ENCODE measurements at regions not wholly inside any gene's neighbourhood (a gene's known extent, or its start where the extent isn't known, plus 50 kb on each side); places are given as distances from the start of the nearest gene placed in this dataset.
"Not testable (repeated sequence)": the region's sequence is repeated elsewhere in the genome, so short reads cannot be mapped to it uniquely, and the experiment has no call there.

DNA sequence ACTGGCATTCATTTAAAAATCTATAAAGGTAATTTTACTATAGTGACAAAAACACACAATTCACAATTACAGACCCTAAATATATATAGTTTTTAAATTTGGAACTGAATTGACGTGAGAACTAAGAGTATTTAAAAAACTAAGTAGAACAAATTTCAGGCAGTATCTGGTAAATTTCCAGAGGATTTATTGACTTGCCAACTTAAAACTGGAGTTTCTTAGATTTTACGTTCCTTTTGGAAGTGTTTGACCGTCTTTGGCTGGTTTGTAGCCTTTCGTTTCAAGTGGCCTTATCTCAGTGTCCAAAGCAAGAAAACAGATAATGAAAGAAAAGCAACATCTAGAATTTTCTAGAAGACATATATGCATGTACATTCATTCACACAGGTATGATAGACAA, 234.4 kb upstream of the VLDLR start:
- no peak for DNase-seq (ENCODE audit: low read depth)
- no peak overlapping the region for H3K4me3 ChIP-seq (ENCODE audit: low read depth, low read length)
- H3K36me3 ChIP-seq (ENCODE audit: control insufficient read depth, insufficient read depth, low read length), result no peaks in the 10 kb centered on the region
- TF ChIP-seq, protein P1, sequence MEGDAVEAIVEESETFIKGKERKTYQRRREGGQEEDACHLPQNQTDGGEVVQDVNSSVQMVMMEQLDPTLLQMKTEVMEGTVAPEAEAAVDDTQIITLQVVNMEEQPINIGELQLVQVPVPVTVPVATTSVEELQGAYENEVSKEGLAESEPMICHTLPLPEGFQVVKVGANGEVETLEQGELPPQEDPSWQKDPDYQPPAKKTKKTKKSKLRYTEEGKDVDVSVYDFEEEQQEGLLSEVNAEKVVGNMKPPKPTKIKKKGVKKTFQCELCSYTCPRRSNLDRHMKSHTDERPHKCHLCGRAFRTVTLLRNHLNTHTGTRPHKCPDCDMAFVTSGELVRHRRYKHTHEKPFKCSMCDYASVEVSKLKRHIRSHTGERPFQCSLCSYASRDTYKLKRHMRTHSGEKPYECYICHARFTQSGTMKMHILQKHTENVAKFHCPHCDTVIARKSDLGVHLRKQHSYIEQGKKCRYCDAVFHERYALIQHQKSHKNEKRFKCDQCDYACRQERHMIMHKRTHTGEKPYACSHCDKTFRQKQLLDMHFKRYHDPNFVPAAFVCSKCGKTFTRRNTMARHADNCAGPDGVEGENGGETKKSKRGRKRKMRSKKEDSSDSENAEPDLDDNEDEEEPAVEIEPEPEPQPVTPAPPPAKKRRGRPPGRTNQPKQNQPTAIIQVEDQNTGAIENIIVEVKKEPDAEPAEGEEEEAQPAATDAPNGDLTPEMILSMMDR (IDR thresholded peaks at IDR 0.05; ENCODE audit: insufficient read depth, low read length, poor library complexity, severe bottlenecking), result no peak
- no peaks in the 10 kb centered on the region for H3K27me3 ChIP-seq (ENCODE audit: control insufficient read depth, insufficient read depth, low read length)

DNA sequence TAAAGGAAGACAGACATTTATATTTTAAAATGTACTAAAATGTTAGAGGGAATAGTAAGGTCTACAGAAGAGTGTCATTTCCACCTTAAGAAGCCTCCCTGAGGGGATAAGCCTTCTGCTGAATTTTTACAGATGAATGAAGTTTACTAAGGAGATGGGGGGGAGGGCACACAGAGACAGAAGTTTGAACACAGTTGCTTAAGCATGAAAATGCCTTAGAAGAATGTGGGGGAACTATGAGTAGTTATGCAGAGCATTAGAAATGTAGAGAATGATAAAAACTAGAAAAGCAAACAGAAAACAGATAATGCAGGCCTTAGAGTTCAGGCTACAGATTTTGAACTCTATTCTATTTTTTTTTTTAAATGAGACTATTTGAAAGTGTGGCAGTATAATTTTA, 232.2 kb upstream of the VLDLR start:
- Histone ChIP-seq H3K27me3 (ENCODE audit: control insufficient read depth, insufficient read depth, low read length) (no peaks in the 10 kb centered on the region), H3K4me3 (ENCODE audit: low read depth, low read length) (no peak overlapping the region), H3K36me3 (ENCODE audit: control insufficient read depth, insufficient read depth, low read length) (no peaks in the 10 kb centered on the region)
- DNase-seq (ENCODE audit: low read depth), result no peak
- TF ChIP-seq, protein P1 (IDR thresholded peaks at IDR 0.05; ENCODE audit: insufficient read depth, low read length, poor library complexity, severe bottlenecking), result no peak

- H3K27me3 ChIP-seq (ENCODE audit: control insufficient read depth, insufficient read depth, low read length), result no peaks in the 10 kb centered on the region
- DNase-seq (ENCODE audit: low read depth), result no peak
- no peak overlapping the region for H3K4me3 ChIP-seq (ENCODE audit: low read depth, low read length)
- no peaks in the 10 kb centered on the region for H3K36me3 ChIP-seq (ENCODE audit: control insufficient read depth, insufficient read depth, low read length)
- TF ChIP-seq, protein P1 (IDR thresholded peaks at IDR 0.05; ENCODE audit: insufficient read depth, low read length, poor library complexity, severe bottlenecking), result no peak
Measured at GRCh38 chr9:2390028-2390427, 231.6 kb upstream of the VLDLR start.

DNA sequence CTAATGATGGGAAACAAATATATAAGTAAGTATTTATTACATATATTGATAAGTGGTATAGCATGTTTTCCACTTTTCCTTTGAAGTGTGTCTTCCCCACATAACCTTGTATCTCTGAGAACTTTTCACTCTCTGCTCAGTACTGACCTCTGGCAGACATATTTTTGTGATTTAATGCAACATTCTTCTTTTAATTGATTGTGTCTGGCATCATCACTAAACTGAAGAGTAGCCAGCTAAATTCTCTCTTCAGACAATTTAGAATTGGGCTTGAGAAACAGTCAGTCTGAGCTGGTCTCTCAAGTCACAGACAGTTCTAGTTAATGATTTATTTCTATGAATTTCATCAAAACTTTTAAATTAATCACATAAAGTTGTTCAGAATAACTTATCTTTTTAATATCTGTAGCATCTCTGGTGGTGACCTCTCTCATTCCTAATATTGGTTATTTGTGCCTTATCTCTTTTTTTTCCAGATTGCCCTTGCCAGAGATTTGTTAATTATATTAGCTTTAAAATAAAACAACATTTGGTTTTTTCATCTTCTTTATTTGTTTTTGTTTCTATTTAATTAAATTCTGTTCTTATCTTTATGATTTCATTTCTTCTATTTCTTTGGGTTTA, 230.0 kb upstream of the VLDLR start:
- not testable (repeated sequence) for DNase-seq (ENCODE audit: low read depth); H3K36me3 ChIP-seq (ENCODE audit: control insufficient read depth, insufficient read depth, low read length); H3K4me3 ChIP-seq (ENCODE audit: low read depth, low read length); H3K27me3 ChIP-seq (ENCODE audit: control insufficient read depth, insufficient read depth, low read length)

DNA sequence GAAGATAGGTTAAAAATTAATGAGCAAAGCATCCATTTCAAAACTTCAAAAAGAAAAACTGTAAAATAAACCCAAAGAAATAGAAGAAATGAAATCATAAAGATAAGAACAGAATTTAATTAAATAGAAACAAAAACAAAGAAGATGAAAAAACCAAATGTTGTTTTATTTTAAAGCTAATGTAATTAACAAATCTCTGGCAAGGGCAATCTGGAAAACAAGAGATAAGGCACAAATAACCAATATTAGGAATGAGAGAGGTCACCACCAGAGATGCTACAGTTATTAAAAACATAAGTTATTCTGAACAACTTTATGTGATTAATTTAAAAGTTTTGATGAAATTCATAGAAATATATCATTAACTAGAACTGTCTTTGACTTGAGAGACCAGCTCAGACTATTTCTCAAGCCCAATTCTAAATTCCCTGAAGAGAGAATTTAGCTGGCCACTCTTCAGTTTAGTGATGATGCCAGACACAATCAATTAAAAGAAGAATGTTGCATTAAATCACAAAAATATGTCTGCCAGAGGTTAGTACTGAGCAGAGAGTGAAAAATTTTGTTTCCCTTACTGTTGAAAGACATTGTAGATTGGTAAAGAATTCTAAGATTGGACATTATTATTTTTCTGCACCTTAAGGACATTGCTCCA, 227.4 kb upstream of the VLDLR start:
- not testable (repeated sequence) for DNase-seq (ENCODE audit: low read depth); H3K4me3 ChIP-seq (ENCODE audit: low read depth, low read length); H3K27me3 ChIP-seq (ENCODE audit: control insufficient read depth, insufficient read depth, low read length); H3K36me3 ChIP-seq (ENCODE audit: control insufficient read depth, insufficient read depth, low read length)

GRCh38 chr9:2395814-2396612, 225.6 kb upstream of the VLDLR start:
- no peaks in the 10 kb centered on the region for H3K27me3 ChIP-seq (ENCODE audit: control insufficient read depth, insufficient read depth, low read length)
- H3K36me3 ChIP-seq (ENCODE audit: control insufficient read depth, insufficient read depth, low read length), result no peaks in the 10 kb centered on the region
- TF ChIP-seq, protein P1 (IDR thresholded peaks at IDR 0.05; ENCODE audit: insufficient read depth, low read length, poor library complexity, severe bottlenecking), result no peak
- H3K4me3 ChIP-seq (ENCODE audit: low read depth, low read length), result no peak overlapping the region
- DNase-seq (ENCODE audit: low read depth), result no peak
